Fibroblast of mammary gland (primary cell): ENCODE measurements at regions not wholly inside any gene's neighbourhood (a gene's known extent, or its start where the extent isn't known, plus 50 kb on each side); places are given as distances from the start of the nearest gene placed in this dataset.
"Not testable (repeated sequence)": the region's sequence is repeated elsewhere in the genome, so short reads cannot be mapped to it uniquely, and the experiment has no call there.

Source experiments
- DNase-seq: peaks from one replicate; pipeline ENCODE4 v3.0.0-alpha.2; 2010; ENCODE audit warnings: low read depth
- H3K4me3 ChIP-seq: 2 replicates; pipeline ENCODE4 v1.5.1; 2011; ENCODE audit warnings: low read depth, mild to moderate bottlenecking, low read length, moderate library complexity; ENCODE audit not compliant: control insufficient read depth
- TF ChIP-seq, protein P1 (sequence below): conservative IDR thresholded peaks from 2 replicates; pipeline ENCODE4 v1.5.1; 2011; ENCODE audit warnings: low read depth, low read length, inconsistent platforms; ENCODE audit not compliant: control insufficient read depth, insufficient read depth

DNA sequence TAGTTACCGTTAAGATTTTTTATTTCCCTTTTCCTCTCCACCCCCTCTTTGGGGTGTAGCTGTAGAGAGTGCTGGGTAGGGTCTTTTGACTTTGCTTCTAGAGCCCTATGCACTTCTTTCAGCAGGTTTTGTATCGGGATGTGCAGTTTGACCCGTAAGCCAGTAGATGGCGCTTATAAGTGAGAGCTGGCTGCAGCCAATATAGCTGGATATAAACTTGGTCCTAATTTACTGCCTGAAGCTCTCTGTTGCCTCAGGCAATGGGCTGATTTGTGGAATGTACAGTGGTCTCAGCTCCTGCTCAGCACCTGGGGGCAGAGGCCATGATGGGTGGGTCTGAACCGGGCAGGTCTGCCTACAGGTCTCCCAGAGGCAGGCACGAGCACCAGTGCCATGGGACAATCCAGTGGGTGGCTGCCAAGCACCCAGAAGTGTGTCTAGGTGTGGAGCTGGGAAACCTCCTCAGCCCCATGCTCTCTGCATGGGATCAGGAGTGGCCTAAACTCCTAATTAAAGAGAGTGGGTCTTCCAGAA is 146.5 kb downstream of the SPANXN1 start:
- H3K4me3 ChIP-seq: no peak overlapping the region
- TF ChIP-seq, protein P1, sequence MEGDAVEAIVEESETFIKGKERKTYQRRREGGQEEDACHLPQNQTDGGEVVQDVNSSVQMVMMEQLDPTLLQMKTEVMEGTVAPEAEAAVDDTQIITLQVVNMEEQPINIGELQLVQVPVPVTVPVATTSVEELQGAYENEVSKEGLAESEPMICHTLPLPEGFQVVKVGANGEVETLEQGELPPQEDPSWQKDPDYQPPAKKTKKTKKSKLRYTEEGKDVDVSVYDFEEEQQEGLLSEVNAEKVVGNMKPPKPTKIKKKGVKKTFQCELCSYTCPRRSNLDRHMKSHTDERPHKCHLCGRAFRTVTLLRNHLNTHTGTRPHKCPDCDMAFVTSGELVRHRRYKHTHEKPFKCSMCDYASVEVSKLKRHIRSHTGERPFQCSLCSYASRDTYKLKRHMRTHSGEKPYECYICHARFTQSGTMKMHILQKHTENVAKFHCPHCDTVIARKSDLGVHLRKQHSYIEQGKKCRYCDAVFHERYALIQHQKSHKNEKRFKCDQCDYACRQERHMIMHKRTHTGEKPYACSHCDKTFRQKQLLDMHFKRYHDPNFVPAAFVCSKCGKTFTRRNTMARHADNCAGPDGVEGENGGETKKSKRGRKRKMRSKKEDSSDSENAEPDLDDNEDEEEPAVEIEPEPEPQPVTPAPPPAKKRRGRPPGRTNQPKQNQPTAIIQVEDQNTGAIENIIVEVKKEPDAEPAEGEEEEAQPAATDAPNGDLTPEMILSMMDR: peak; percentile 28
- no peak for DNase-seq

DNA sequence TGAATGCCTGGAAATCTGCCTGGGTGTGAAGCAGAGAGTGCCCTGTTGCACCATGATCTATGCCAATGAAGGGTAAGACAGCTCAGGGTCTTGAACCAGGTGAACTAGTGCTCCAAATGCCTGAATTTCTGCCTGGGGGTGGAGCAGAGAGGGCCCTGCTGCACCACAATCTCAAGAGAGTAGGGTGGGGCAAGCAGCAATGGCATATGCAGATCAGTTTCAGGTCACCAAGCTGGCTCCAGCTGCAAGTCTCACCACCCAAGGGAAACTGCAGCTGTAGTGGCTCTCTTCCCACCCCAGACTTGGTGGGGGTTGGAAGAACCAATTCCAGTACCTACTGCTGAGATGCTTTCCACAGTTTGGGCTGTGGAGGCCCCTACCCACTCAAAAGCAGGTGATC is 147.0 kb downstream of the SPANXN1 start:
- TF ChIP-seq, protein P1: no peak
- no peak overlapping the region for H3K4me3 ChIP-seq
- no peak for DNase-seq

DNA sequence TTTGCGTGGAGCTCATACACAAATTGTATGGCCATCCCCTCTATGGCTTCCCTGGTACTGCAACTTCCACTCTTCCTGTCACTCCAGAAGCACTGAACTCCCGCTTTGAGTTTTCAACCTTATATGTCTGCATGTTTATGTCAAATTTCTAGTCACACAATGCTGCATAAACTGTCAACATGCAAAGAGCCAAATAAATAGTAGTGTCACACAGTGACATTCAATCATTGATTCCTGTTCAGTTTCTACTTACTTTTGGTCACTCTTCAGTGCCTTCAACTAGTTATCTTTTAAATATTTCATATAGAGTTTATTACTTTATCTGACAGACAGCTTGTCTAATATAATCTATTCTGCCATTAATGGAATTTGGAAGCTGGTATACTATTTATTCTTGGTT is 149.3 kb downstream of the SPANXN1 start:
- TF ChIP-seq, protein P1: no peak
- no peak for DNase-seq
- no peak overlapping the region for H3K4me3 ChIP-seq

DNA sequence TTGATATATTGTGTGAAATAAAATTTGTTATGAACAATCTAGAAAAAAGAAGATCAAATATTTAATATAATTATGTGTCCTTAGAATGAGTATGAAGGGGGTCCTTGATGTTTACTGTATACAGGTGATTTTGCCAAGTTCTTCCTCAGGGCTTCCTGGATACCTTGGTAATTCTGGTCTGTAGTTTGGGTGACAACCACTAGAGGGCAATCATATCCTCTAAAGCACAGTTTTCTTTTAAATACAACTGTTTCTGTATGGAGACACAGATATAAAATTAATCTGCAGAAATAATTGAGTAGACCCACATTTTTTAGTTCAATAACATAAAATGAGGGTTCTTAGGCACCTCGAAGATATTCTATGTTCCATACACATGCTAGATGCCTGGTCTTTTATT is 157.7 kb downstream of the SPANXN1 start:
- TF ChIP-seq, protein P1: peak; percentile 62
- H3K4me3 ChIP-seq: no peak overlapping the region
- DNase-seq: peak; percentile 33

DNA sequence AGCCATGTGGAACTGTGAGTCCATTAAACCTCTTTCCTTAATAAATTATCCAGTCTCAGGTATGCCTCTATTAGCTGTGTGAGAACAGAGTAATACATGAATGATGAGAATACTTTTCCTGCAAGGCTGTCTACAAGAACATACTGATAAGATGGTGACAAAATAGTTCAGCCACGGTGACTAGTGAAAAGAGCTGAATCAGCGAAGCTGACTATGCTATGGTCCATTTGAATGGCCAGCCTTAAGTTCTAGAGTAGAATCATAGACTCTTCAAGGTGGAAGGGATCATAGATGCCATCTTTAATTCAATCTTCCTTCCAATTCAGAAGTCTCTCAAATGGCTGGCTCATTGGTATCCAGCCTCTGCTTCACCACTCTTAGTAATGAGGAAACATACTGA is 163.3 kb downstream of the SPANXN1 start:
- H3K4me3 ChIP-seq: no peak overlapping the region
- TF ChIP-seq, protein P1: no peak
- DNase-seq: no peak

DNA sequence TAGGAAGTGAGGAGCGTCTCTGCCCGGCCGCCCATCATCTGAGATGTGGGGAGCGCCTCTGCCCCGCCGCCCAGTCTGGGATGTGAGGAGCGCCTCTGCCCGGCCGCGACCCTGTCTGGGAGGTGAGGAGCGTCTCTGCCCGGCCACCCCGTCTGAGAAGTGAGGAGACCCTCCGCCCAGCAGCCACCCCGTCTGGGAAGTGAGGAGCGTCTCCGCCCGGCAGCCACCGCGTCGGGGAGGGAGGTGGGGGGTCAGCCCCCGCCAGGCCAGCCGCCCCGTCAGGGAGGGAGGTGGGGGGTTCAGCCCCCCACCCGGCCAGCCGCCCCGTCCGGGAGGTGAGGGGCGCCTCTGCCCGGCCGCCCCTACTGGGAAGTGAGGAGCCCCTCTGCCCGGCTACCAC is 188.9 kb downstream of the SPANXN1 start:
- DNase-seq, H3K4me3 ChIP-seq: not testable (repeated sequence)

DNA sequence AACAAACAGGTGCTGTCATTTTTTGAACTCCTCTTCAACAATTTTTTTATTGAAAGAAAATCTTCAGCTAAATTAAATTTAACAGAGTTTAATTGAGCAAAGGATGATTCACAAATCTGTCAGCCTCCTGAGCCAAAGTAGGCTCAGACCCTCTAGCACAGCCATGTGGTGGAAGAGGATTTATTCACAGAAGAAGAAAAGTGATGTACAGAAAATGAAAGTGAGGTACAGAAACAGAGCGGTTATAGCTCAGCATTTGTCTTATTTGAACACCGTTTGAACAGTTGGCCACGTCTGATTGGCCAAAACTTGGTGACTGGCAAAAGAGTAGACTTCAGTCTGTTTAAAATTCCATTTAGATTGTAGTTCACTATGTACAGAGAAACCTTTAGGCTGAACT is 217.3 kb downstream of the SPANXN1 start:
- no peak for DNase-seq
- TF ChIP-seq, protein P1: no peak
- no peak overlapping the region for H3K4me3 ChIP-seq
